RWPE2 (cell line): ENCODE measurements at regions not wholly inside any gene's neighbourhood (a gene's known extent, or its start where the extent isn't known, plus 50 kb on each side); places are given as distances from the start of the nearest gene placed in this dataset.

Experiments
- ATAC-seq: fragments of 200-7000 bp; cut with Tn5 transposase; 3 replicates; pipeline ENCODE4 v1.9.1; 2021; ENCODE audit warnings: low read depth
- DNase-seq: peaks from one replicate; pipeline ENCODE4 v3.0.0-alpha.2; 2020; ENCODE audit warnings: low spot score
- H3K27ac ChIP-seq: fragments of 450-650 bp; 2 replicates; pipeline ENCODE4 v1.5.1; 2017; ENCODE audit warnings: mild to moderate bottlenecking; ENCODE audit not compliant: poor library complexity, severe bottlenecking
- H3K27me3 ChIP-seq: fragments of 250-450 bp; sonication (Bioruptor Pico); 2 replicates; pipeline ENCODE4 v1.5.1; 2021; ENCODE audit warnings: mild to moderate bottlenecking, moderate library complexity; ENCODE audit not compliant: insufficient read depth, poor library complexity, severe bottlenecking
- H3K36me3 ChIP-seq: fragments of 250-450 bp; sonication (Bioruptor Pico); 2 replicates; pipeline ENCODE4 v1.5.1; 2020; ENCODE audit warnings: low read depth, mild to moderate bottlenecking, moderate library complexity
- H3K4me1 ChIP-seq: fragments of 250-450 bp; sonication (Bioruptor Pico); 2 replicates; pipeline ENCODE4 v1.5.1; 2021; ENCODE audit warnings: mild to moderate bottlenecking, moderate library complexity; ENCODE audit not compliant: insufficient read depth, poor library complexity, severe bottlenecking
- H3K4me3 ChIP-seq: fragments of 250-450 bp; sonication (Bioruptor Pico); 2 replicates; pipeline ENCODE4 v1.5.1; 2021; ENCODE audit warnings: mild to moderate bottlenecking, moderate library complexity; ENCODE audit not compliant: severe bottlenecking
- H3K9me3 ChIP-seq: fragments of 250-450 bp; sonication (Bioruptor Pico); 2 replicates; pipeline ENCODE4 v1.5.1; 2021; ENCODE audit warnings: mild to moderate bottlenecking, moderate library complexity; ENCODE audit not compliant: severe bottlenecking
- TF ChIP-seq, protein P1 (sequence below): fragments of 450-650 bp; IDR thresholded peaks from one replicate; pipeline ENCODE4 v1.5.1; 2017; ENCODE audit warnings: mild to moderate bottlenecking, moderate library complexity; ENCODE audit not compliant: poor library complexity, severe bottlenecking

- H3K27me3 ChIP-seq = no peaks in the 10 kb centered on the region
- no peak overlapping the region for H3K27ac ChIP-seq
- DNase-seq (no peak), ATAC-seq (no peak)
- no peaks in the 10 kb centered on the region for H3K9me3 ChIP-seq
- H3K36me3 ChIP-seq = no peaks in the 10 kb centered on the region
- TF ChIP-seq, protein P1, sequence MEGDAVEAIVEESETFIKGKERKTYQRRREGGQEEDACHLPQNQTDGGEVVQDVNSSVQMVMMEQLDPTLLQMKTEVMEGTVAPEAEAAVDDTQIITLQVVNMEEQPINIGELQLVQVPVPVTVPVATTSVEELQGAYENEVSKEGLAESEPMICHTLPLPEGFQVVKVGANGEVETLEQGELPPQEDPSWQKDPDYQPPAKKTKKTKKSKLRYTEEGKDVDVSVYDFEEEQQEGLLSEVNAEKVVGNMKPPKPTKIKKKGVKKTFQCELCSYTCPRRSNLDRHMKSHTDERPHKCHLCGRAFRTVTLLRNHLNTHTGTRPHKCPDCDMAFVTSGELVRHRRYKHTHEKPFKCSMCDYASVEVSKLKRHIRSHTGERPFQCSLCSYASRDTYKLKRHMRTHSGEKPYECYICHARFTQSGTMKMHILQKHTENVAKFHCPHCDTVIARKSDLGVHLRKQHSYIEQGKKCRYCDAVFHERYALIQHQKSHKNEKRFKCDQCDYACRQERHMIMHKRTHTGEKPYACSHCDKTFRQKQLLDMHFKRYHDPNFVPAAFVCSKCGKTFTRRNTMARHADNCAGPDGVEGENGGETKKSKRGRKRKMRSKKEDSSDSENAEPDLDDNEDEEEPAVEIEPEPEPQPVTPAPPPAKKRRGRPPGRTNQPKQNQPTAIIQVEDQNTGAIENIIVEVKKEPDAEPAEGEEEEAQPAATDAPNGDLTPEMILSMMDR = no peak
- H3K4me3 ChIP-seq = no peak overlapping the region
- no peaks in the 10 kb centered on the region for H3K4me1 ChIP-seq
Observed at GRCh38 chr10:61189912-61190311, 245.9 kb upstream of the RHOBTB1 start.

DNA sequence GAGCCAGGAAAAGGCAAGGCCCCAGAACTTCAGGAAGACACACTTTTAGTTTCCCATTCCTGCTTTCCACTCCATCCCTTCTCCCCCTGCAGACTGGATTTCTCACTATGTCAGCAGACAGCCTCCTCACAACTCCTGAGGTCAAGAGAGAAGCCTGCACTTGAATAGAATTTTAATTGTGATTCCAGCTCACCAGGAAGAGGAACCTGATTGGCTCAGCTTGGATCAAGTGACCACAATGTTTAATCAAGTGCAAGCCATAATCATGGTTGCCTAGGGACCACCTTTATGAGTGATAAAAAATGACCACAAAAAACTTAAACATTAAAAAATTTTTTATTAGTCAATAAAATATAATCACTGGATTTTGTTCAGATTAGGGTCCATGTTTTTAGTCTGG is 244.7 kb upstream of the RHOBTB1 start:
- Histone ChIP-seq H3K27me3 (no peaks in the 10 kb centered on the region), H3K36me3 (no peaks in the 10 kb centered on the region), H3K4me3 (no peak overlapping the region), H3K9me3 (no peaks in the 10 kb centered on the region), H3K27ac (no peak overlapping the region), H3K4me1 (no peaks in the 10 kb centered on the region)
- TF ChIP-seq, protein P1 = no peak
- DNase-seq (no peak), ATAC-seq (no peak)

GRCh38 chr10:61188101-61188500 is 244.1 kb upstream of the RHOBTB1 start:
- H3K36me3 ChIP-seq = no peaks in the 10 kb centered on the region
- H3K27ac ChIP-seq = no peak overlapping the region
- H3K9me3 ChIP-seq = no peaks in the 10 kb centered on the region
- DNase-seq (no peak), ATAC-seq (no peak)
- TF ChIP-seq, protein P1 = no peak
- no peak overlapping the region for H3K4me3 ChIP-seq
- no peaks in the 10 kb centered on the region for H3K4me1 ChIP-seq
- H3K27me3 ChIP-seq = no peaks in the 10 kb centered on the region

GRCh38 chr10:61187601-61188000 is 243.6 kb upstream of the RHOBTB1 start:
- ATAC-seq (no peak), DNase-seq (no peak)
- Histone ChIP-seq H3K36me3 (no peaks in the 10 kb centered on the region), H3K4me1 (no peaks in the 10 kb centered on the region), H3K9me3 (no peaks in the 10 kb centered on the region), H3K27ac (no peak overlapping the region), H3K27me3 (no peaks in the 10 kb centered on the region), H3K4me3 (no peak overlapping the region)
- TF ChIP-seq, protein P1 = no peak

GRCh38 chr10:61186408-61186807 is 242.4 kb upstream of the RHOBTB1 start:
- TF ChIP-seq, protein P1 = no peak
- Histone ChIP-seq H3K36me3 (no peaks in the 10 kb centered on the region), H3K27me3 (no peaks in the 10 kb centered on the region), H3K9me3 (no peaks in the 10 kb centered on the region), H3K27ac (no peak overlapping the region), H3K4me1 (no peaks in the 10 kb centered on the region), H3K4me3 (no peak overlapping the region)
- no peak for DNase-seq
- no peak for ATAC-seq
